Spinal cord (tissue), 9 donors: ENCODE measurements at regions not wholly inside any gene's neighbourhood (a gene's known extent, or its start where the extent isn't known, plus 50 kb on each side); places are given as distances from the start of the nearest gene placed in this dataset.
"Not testable (repeated sequence)": the region's sequence is repeated elsewhere in the genome, so short reads cannot be mapped to it uniquely, and the experiment has no call there.

Experiments used
- DNase-seq, 6 donors: peaks; one replicate each; pipeline versions ENCODE4 v3.0.0 to v3.0.0-alpha.2; 2013 to 2015; ENCODE audit warnings: low spot score in 6 of 6, low read depth in 4 of 6
- H3K27ac ChIP-seq: one replicate; pipeline ENCODE4 v1.5.1; 2013; ENCODE audit warnings: low read depth, low read length, control low read depth
- H3K27me3 ChIP-seq: one replicate; pipeline ENCODE4 v1.6.1; 2013; ENCODE audit warnings: low read length; ENCODE audit not compliant: control insufficient read depth, insufficient read depth
- H3K36me3 ChIP-seq: one replicate; pipeline ENCODE4 v1.6.1; 2013; ENCODE audit warnings: low read length; ENCODE audit not compliant: control insufficient read depth, insufficient read depth
- H3K4me1 ChIP-seq: one replicate; pipeline ENCODE4 v1.6.1; 2013; ENCODE audit warnings: low read length; ENCODE audit not compliant: control insufficient read depth, insufficient read depth
- H3K4me3 ChIP-seq: one replicate; pipeline ENCODE4 v1.5.1; 2013; ENCODE audit warnings: low read depth, low read length, control low read depth
- H3K9me3 ChIP-seq: one replicate; pipeline ENCODE4 v1.6.1; 2013; ENCODE audit warnings: low read length; ENCODE audit not compliant: control insufficient read depth, insufficient read depth
- WGBS: methylation state at CpG from one replicate; pipeline ENCODE4 v1.1.5; 2013; ENCODE audit warnings: missing lambda C conversion rate; ENCODE audit not compliant: insufficient coverage; 5-methylcytosine and 5-hydroxymethylcytosine counted together
- donor health status: healthy.

- peak in 5 of 6 donors; percentile 36 to 79 (median 47) for DNase-seq
- Histone ChIP-seq H3K27me3 (no peaks in the 10 kb centered on the region), H3K4me1 (peaks cover 5% of the 10 kb centered on the region), H3K27ac (peak overlapping the region; percentile 89), H3K9me3 (no peaks in the 10 kb centered on the region), H3K4me3 (peak overlapping the region; percentile 69), H3K36me3 (no peaks in the 10 kb centered on the region)
- WGBS, result under 1% methylated on average over 83 of the region's 87 CpGs
Measured at GRCh38 chr12:65742018-65743010, 82.0 kb upstream of the HMGA2 start.

- not testable (repeated sequence) for H3K4me1 ChIP-seq, H3K27ac ChIP-seq, DNase-seq, H3K36me3 ChIP-seq, H3K27me3 ChIP-seq, H3K4me3 ChIP-seq, H3K9me3 ChIP-seq
- 97% methylated on average over 28 of the region's 30 CpGs for WGBS
Measured at GRCh38 chr12:65744236-65744840, 79.9 kb upstream of the HMGA2 start.

- no peak for DNase-seq
- no peak overlapping the region for H3K4me3 ChIP-seq
- WGBS, result 100% methylated on average over 1 of the region's 3 CpGs
- H3K4me1 ChIP-seq, result no peaks in the 10 kb centered on the region
- no peaks in the 10 kb centered on the region for H3K27me3 ChIP-seq
- H3K36me3 ChIP-seq, result no peaks in the 10 kb centered on the region
- no peaks in the 10 kb centered on the region for H3K9me3 ChIP-seq
- no peak overlapping the region for H3K27ac ChIP-seq
Measured at GRCh38 chr12:65747338-65747737, 76.9 kb upstream of the HMGA2 start.

- Histone ChIP-seq H3K4me1 (no peaks in the 10 kb centered on the region), H3K27ac (no peak overlapping the region), H3K36me3 (no peaks in the 10 kb centered on the region), H3K4me3 (no peak overlapping the region), H3K9me3 (no peaks in the 10 kb centered on the region), H3K27me3 (no peaks in the 10 kb centered on the region)
- WGBS, result no CpG with 5 or more reads among the region's 2 CpGs
- DNase-seq, result no peak
Measured at GRCh38 chr12:65748332-65748731, 76.0 kb upstream of the HMGA2 start.

- Histone ChIP-seq H3K27ac (no peak overlapping the region), H3K9me3 (no peaks in the 10 kb centered on the region), H3K27me3 (no peaks in the 10 kb centered on the region), H3K36me3 (no peaks in the 10 kb centered on the region), H3K4me1 (no peaks in the 10 kb centered on the region), H3K4me3 (no peak overlapping the region)
- no CpG with 5 or more reads among the region's 2 CpGs for WGBS
- DNase-seq, result no peak
Measured at GRCh38 chr12:65754290-65754689, 70.0 kb upstream of the HMGA2 start.

GRCh38 chr12:65754744-65755595 is 69.3 kb upstream of the HMGA2 start:
- Histone ChIP-seq H3K9me3 (no peaks in the 10 kb centered on the region), H3K4me3 (no peak overlapping the region), H3K36me3 (no peaks in the 10 kb centered on the region), H3K27me3 (no peaks in the 10 kb centered on the region), H3K4me1 (no peaks in the 10 kb centered on the region), H3K27ac (no peak overlapping the region)
- no peak for DNase-seq
- 49% methylated on average over 3 of the region's 8 CpGs for WGBS

GRCh38 chr12:65755596-65755978 is 68.7 kb upstream of the HMGA2 start:
- WGBS, result no CpG with 5 or more reads among the region's 4 CpGs
- DNase-seq, result no peak
- Histone ChIP-seq H3K9me3 (no peaks in the 10 kb centered on the region), H3K4me1 (no peaks in the 10 kb centered on the region), H3K27ac (no peak overlapping the region), H3K4me3 (no peak overlapping the region), H3K27me3 (no peaks in the 10 kb centered on the region), H3K36me3 (no peaks in the 10 kb centered on the region)

GRCh38 chr12:65756267-65756666 is 68.0 kb upstream of the HMGA2 start:
- 86% methylated on average over 4 of the region's 5 CpGs for WGBS
- H3K9me3 ChIP-seq, result no peaks in the 10 kb centered on the region
- H3K27me3 ChIP-seq, result no peaks in the 10 kb centered on the region
- DNase-seq, result no peak
- H3K4me1 ChIP-seq, result no peaks in the 10 kb centered on the region
- no peak overlapping the region for H3K4me3 ChIP-seq
- no peak overlapping the region for H3K27ac ChIP-seq
- no peaks in the 10 kb centered on the region for H3K36me3 ChIP-seq

- no peaks in the 10 kb centered on the region for H3K9me3 ChIP-seq
- no CpG with 5 or more reads among the region's 2 CpGs for WGBS
- no peaks in the 10 kb centered on the region for H3K27me3 ChIP-seq
- H3K36me3 ChIP-seq, result no peaks in the 10 kb centered on the region
- no peaks in the 10 kb centered on the region for H3K4me1 ChIP-seq
- DNase-seq, result no peak
- H3K4me3 ChIP-seq, result no peak overlapping the region
- H3K27ac ChIP-seq, result no peak overlapping the region
Measured at GRCh38 chr12:65756956-65757511, 67.2 kb upstream of the HMGA2 start.
